ENCODE measurements at regions not wholly inside any gene's neighbourhood (a gene's known extent, or its start where the extent isn't known, plus 50 kb on each side); places are given as distances from the start of the nearest gene placed in this dataset.

- TF ChIP-seq POLR2AphosphoS5 (IDR thresholded peaks at IDR 0.05; ENCODE audit: low read depth, low read length) (no peak), POLR2A (IDR thresholded peaks at IDR 0.05; ENCODE audit: control extremely low read depth in 1 of 2, low read depth in 2 of 2, low read length in 2 of 2) (no peak), MAFK (IDR thresholded peaks at IDR 0.05; ENCODE audit: low read depth, low read length) (no peak), ATF3 (IDR thresholded peaks at IDR 0.05; ENCODE audit: insufficient read depth, low read depth, low read length) (no peak), RAD21 (IDR thresholded peaks at IDR 0.05 in 1 of 2, conservative IDR thresholded peaks at IDR 0.05 in 1 of 2; ENCODE audit: low read depth in 2 of 2, low read length in 2 of 2) (peak; percentile 56 to 61), HDAC2 (IDR thresholded peaks at IDR 0.05; ENCODE audit: borderline replicate concordance in 1 of 2, low read depth in 2 of 2, low read length in 2 of 2) (no peak), CTCF (IDR thresholded peaks at IDR 0.05; ENCODE audit: control extremely low read depth in 1 of 3, insufficient read depth in 1 of 3, low read depth in 1 of 3, low read length in 3 of 3) (peak; percentile 34 to 65 (median 59); a peak in 3 of 4 replicates)
Observed at GRCh38 chr22:27627444-27627833, 174.1 kb downstream of the MN1 start.

Measured in H1 (cell line).